GM21515 (cell line): ENCODE measurements at regions not wholly inside any gene's neighbourhood (a gene's known extent, or its start where the extent isn't known, plus 50 kb on each side); places are given as distances from the start of the nearest gene placed in this dataset.
"Not testable (repeated sequence)": the region's sequence is repeated elsewhere in the genome, so short reads cannot be mapped to it uniquely, and the experiment has no call there.

Experiments
- ATAC-seq: cut with Tn5 transposase; IDR thresholded peaks from one replicate; pipeline ENCODE4 v1.9.1; 2021; ENCODE audit not compliant: unreplicated experiment

DNA sequence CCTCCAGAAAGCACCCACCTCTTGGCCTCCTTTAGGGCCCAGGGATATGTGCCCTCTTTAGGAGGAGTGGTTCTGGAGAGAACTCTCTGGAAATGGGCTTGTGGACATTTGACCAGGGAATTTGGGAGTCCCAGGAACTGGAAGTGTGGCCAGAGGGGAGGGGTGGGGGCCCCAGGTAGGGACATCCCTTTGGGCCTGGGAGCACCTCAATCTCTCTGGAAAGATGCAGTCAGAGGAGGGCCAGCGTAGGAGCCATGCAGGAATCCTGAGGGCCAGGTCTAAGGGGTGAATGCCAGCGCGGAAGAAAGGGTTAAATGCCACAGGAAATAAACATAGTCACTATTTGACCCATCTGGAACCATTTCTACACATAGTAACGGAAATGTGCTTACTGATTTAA, 50.3 kb upstream of the ITGA11 start:
- ATAC-seq: no peak

GRCh38 chr15:68483165-68483564, 51.2 kb upstream of the ITGA11 start:
- no peak for ATAC-seq

- no peak for ATAC-seq
Observed at GRCh38 chr15:68484220-68484619, 52.3 kb upstream of the ITGA11 start.

DNA sequence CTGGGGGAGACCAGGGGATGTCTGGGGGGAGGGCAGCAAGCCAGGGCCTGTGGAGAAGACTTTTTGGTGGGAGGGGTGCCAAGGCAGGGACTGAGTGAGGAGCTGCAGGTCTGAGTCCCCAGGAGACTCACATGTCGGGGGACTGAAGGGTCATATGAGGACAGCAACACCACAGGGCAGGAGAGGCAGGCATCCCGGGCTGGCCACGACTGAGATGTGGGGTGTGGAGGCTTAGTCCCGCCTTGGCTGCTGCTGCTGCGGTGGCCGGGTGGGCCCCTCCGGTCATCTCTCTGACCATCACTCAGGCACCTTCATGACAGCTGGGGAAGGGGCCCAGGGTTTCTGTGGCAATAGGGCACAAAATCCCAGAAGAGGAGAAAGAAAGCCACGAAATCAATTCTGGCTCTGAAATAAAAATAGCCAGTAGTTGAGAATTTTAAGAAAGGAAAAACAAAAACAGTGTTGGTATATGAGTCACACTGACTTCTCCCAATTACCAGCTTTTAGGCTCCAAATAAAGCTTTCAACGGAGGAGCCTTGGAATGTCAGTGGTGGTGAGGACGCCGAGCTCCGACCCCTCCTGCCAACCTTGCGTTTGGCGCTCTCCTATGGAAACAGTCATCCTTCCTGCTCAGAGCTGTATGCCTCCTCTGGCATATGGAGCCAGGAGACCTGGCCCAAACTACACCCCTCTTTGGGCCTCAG, 52.9 kb upstream of the ITGA11 start:
- ATAC-seq: no peak

DNA sequence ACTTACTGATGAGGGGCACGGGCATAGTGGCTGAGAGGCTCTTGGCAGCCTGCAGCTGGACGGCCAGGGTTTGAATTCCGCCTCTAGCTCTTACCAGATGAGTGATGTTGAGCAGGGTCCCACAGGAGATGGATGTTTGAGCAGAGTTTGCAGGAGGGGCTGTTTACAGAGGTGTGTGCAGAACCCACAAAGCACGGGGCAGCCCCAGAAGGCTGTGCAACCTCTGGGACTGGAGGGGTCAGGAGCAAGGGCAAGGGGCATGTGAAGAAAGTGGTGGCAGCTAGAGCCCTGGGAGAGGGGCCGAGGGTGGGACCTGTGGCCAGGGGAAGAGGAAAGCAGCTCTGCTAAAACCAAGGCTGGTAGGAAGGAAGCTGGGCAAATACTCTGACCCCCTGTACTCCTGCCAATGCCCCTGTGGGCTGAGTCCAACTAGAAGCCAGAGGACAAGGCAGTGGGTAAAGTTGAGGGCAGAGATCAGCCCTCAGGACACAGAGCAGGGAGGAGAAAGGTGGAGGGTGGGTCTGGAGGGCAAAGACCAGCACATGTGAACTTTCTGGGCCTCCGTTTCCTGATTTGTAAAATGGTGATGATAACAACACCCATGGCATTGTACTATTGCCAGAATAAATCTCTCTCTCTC, 53.9 kb upstream of the ITGA11 start:
- no peak for ATAC-seq

DNA sequence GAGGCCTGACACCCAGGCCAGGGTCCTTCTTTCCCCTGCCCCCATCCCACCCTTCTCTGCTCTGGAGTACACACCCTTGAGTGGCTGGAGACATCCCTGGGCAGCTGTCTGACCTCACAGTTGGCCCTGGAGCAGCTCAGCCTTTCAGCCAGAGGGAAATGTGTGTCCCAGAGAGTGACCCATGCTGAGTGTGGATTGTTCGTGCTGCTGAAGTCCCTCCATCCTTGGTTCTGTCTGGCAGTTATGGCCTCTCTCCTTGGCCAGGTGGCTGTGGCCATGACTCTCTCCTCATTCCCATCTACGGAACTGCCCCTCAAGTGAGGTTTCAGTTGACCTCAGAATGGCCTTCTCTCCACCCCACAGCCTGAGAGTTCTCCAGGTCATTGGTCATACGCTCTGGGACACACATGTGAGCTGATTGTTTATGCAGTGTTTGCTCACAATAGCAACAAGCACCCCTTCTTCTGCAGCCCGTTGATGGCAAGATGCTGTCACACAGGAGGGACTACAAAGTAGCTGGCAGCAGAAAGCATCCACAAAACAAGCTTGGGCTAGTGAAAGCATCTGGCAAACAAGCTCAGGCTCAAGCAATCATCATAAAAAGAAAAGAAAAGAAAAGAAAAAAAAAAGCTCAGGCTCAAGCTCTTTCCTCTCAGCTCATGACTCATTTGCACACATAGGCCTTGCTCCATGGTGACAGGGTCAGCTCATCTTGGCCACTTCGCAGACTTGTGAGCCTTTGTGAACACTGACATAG, 55.3 kb upstream of the ITGA11 start:
- no peak for ATAC-seq

DNA sequence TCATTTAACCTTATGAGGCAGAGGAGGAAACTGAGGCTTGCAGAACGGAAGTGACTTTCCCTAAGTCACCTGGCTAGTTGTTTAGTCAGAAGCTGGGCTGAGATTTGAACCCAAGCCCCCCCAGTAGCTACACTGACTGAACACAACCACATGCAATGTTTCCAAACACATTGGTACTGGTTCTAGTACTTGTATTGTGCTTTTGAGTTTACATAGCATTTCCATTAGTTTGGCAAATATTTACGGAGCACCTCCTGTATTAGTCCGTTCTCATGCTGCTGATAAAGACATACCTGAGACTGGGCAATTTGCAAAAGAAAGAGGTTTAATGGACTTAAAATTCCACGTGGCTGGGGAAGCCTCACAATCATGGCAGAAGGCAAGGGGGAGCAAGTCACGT, 56.3 kb upstream of the ITGA11 start:
- ATAC-seq: no peak

- no peak for ATAC-seq
Observed at GRCh38 chr15:68488966-68489365, 57.0 kb upstream of the ITGA11 start.

DNA sequence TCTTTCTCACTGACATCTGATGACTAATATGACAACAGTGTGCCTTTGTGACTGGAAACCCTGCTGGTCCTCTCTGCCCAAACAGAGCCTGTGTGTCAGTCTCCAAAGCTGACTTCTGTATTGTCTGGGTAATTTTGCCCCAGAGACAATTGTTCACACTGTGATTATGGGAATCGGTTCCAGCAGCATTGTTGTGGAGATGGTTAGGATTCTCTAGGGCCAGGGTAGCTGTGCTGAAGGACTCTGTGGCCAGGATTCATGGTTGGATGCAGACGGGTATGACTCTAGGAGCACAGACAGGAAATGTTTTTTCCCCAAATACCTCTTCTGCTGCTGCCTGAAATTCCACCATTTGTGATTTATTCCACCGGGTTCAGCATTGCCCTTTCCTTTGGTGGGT, 57.5 kb upstream of the ITGA11 start:
- no peak for ATAC-seq

DNA sequence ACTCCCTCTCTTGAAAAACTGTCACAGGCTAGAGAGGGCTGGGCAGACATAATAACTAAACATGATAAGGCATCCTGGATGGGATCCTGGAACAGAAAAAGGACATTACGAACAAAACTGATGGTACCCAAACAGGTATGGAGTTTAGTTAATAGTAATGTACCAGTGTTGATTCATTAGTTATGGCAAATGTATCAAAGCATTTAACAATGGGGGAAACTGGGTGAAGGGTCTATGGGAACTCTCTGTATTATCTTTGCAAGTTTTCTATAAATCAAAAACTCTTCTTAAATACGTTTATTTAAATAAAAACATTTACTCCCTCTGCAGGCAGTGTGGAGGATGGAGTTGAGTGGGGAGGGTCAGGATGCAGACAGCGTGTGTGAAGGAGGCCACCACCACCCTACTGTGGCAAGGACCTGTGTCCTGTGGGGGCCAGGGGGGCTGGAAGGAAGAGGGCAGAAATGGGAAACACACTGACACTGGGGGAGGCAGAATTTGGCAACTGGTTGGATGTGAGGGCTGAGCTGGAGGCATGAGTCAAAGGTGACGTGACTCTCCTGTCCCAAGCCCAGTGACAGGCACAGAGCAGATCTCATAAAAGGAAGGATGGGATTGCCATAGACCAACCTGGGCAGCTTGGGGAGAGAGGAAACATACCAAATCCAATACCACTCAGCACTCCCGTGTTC, 59.6 kb upstream of the ITGA11 start:
- no peak for ATAC-seq

- no peak for ATAC-seq
Observed at GRCh38 chr15:68492855-68493254, 60.9 kb upstream of the ITGA11 start.

DNA sequence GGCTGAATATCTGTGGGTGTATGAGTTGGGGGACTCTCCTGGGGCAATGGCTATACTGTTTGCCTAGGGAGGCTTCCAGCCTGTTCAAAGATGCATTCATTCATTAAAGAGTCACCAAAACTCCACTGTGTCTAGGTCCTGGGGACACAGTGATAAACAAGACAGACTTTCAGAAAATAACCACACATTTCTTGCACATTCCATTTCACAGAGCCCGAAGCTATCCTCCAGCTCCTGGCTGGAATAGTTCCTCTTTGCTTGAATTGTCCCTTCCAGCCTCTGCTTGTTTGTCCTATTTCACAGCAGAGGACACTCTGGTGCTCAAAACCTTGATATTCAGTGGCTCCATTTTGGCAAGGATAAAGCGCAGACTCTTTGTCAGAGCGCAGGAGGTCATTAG, 61.7 kb upstream of the ITGA11 start:
- ATAC-seq: no peak

DNA sequence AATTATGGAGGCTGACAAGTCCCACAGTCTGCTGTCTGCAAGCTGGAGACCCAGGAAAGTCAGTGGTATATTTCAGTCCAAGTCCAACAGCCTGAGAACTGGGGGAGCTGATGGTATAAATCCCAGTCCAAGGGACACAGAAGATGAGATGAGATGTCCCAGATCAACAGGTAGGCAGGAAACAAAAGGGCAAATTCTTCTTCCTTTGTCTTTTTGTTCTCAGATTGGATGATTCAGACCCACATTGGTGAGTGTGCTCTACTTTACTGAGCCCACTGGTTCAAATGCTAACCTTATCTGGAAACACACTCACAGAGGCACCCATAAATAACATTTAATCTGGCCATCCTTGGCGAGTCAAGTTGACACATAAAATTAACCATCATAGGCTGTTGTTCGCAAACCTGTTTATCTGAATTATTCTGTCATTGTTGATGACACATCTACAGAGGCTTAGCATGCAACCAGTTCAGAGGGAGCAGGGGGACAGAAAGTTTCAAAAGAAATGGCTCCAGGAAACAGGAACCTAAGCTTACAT, 62.7 kb upstream of the ITGA11 start:
- ATAC-seq: no peak

DNA sequence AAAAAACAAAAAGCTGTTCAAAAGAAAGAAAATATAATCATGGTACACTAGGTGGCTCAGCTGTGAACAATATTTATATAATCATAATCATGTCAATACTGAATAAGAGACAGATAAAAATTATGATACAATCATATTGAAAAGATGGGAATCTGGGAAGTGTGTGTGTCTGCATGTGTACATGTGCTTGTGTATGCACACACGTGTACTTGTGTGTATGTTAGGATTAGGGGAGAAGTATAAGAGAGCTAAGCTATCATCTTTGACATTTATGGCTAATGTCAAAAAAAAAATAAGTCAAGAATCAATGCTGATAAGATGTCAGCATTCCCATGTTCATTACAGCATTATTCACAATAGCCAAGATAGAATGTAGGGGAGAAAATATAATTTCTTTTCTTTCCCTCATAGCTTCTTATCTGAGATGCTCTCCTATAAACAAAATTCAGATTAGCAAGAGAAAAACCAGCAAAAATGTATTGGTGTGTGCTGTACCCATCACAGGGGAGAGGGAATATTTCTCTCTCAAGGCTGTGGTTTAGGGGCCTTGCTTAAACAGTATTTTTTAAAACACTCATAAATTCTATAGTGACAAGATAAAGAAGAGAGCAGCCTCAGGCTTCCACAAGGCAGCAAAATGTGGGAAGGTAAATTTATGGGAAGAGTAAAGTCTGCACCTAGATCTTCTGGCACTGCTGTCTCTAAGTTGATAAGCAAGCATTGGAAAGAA, 63.4 kb upstream of the ITGA11 start:
- no peak for ATAC-seq

- ATAC-seq: no peak
Observed at GRCh38 chr15:68495981-68496705, 64.2 kb upstream of the ITGA11 start.

- not testable (repeated sequence) for ATAC-seq
Observed at GRCh38 chr15:68496751-68497150, 64.8 kb upstream of the ITGA11 start.

GRCh38 chr15:68497206-68497910, 65.4 kb upstream of the ITGA11 start:
- ATAC-seq: no peak

GRCh38 chr15:68498076-68498475, 66.1 kb upstream of the ITGA11 start:
- ATAC-seq: no peak

DNA sequence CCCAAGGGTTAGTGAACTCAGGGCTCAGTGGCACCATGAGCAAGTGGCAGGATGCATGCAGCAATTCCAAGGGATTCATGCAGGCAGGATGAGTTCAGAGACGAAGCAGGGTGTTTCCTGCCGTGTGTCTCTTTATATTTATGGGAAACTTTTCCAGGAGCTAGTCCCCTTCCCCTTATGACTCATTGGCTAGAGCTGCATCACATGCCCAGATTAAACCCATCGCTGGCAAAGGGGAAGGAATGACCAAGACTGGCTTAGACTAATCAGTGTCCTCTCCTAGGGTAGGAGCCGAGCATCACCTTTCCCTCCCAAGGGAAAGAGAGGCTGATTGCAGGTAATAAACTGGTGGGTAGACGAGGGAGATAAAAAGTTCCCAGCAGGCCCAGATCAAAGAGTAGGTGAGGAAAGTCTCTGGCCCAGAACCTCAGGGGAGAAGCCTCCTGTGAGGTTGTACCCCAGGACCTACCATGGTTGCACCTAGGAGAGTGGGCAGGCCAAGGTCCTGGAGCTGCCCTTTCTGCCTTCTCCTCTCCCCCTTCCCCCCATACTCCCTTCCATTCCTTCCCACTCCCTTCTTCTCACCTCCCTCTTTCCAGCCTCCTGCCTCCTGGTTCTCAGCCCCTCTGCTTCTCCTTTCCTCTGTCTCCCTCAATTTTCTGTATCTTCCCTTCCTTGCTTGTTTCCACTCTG, 67.8 kb upstream of the ITGA11 start:
- ATAC-seq: no peak
